ENCODE measurements at regions not wholly inside any gene's neighbourhood (a gene's known extent, or its start where the extent isn't known, plus 50 kb on each side); places are given as distances from the start of the nearest gene placed in this dataset.

DNA sequence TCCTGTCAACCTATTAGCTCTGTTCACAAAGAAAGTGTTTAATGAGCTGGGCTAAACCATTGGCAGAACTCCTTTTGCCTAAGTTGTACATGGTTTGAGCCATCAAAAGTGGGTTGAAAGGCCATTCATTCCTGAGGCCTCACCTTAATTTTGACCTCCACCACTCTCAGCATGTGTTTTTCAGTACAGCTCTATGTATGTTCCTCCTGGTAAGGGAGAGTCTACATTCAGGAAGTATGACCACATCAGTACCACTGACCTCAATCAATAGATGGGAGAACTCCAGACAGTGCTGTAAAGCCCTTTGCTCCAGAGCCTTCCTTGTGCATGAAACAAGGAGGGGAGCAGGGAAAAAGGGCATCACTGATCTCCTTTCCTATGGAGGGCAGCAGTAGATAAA, 87.8 kb upstream of the CARD18 start:
- no peak overlapping the region for H3K9ac ChIP-seq (ENCODE audit: low read depth, low read length, poor library complexity, severe bottlenecking)
- peaks cover 4% of the 10 kb centered on the region for H3K27me3 ChIP-seq (ENCODE audit: insufficient read depth, low read length, poor library complexity, severe bottlenecking)
- H4K20me1 ChIP-seq (ENCODE audit: insufficient read depth, low read length, poor library complexity, severe bottlenecking), result no peaks in the 10 kb centered on the region
- TF ChIP-seq, protein P1, sequence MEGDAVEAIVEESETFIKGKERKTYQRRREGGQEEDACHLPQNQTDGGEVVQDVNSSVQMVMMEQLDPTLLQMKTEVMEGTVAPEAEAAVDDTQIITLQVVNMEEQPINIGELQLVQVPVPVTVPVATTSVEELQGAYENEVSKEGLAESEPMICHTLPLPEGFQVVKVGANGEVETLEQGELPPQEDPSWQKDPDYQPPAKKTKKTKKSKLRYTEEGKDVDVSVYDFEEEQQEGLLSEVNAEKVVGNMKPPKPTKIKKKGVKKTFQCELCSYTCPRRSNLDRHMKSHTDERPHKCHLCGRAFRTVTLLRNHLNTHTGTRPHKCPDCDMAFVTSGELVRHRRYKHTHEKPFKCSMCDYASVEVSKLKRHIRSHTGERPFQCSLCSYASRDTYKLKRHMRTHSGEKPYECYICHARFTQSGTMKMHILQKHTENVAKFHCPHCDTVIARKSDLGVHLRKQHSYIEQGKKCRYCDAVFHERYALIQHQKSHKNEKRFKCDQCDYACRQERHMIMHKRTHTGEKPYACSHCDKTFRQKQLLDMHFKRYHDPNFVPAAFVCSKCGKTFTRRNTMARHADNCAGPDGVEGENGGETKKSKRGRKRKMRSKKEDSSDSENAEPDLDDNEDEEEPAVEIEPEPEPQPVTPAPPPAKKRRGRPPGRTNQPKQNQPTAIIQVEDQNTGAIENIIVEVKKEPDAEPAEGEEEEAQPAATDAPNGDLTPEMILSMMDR (conservative IDR thresholded peaks at IDR 0.05; ENCODE audit: low read length), result no peak
- no peak for TF ChIP-seq EZH2phosphoT487 (IDR thresholded peaks at IDR 0.05; ENCODE audit: borderline replicate concordance)
- H3K4me2 ChIP-seq (ENCODE audit: low read depth, low read length, poor library complexity, severe bottlenecking), result no peak overlapping the region
- H3K4me3 ChIP-seq (ENCODE audit: low read length, poor library complexity, severe bottlenecking), result no peak overlapping the region
- H3K79me2 ChIP-seq (ENCODE audit: insufficient read depth, low read length), result no peaks in the 10 kb centered on the region
- H3K9me2 ChIP-seq (replicated peaks; ENCODE audit: low read depth, low read length), result no peaks in the 10 kb centered on the region
- H3K36me3 ChIP-seq (ENCODE audit: insufficient read depth, low read length), result no peaks in the 10 kb centered on the region
- no peaks in the 10 kb centered on the region for H3F3A ChIP-seq (ENCODE audit: low read depth)
- H2AFZ ChIP-seq (ENCODE audit: low read length), result no peak overlapping the region
- peaks cover 3% of the 10 kb centered on the region for H3K4me1 ChIP-seq (ENCODE audit: insufficient read depth, low read length, poor library complexity, severe bottlenecking)
- no peaks in the 10 kb centered on the region for H3K9me3 ChIP-seq (ENCODE audit: insufficient read depth, low read depth, low read length)

DNA sequence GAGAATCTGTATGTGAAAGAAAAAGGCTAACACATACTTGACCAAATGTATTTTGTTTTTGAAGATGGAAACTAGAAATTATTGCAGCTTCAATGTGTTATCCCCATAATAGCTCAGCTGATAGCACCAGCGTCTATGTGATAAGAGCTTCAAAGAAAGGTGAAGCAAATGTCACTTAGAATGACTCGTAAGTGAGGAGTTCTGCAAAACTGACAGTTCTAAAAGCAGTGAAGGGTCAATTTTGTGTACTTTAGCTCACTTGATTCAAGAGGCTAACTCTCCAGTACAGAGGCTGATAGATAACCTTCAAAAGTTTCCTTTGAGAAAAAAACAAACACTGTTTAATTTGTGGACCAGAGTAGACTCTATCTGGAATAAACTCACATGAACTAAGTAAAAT, 87.2 kb upstream of the CARD18 start:
- no peaks in the 10 kb centered on the region for H4K20me1 ChIP-seq (ENCODE audit: insufficient read depth, low read length, poor library complexity, severe bottlenecking)

DNA sequence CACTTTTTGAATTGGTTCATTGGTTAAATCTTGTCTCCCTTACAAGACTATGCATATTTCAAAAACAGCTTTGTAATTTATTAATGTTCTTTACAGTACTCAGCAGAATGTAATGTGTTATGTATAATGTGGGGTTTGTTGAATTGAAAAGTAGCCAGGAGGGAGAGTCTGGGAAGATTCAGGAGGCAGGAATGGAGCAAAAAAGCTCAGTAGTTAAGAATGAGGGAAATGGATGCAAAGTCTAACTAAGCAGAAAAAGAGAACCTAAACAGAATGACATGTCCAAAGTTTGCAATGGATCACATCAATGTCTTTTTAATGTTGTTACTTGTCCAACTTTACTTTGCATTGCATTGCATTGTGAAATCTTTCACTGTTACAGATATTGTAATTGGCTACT, 86.5 kb upstream of the CARD18 start:
- Histone ChIP-seq H2AFZ (ENCODE audit: low read length) (no peak overlapping the region), H3K4me1 (ENCODE audit: insufficient read depth, low read length, poor library complexity, severe bottlenecking) (peaks cover 3% of the 10 kb centered on the region), H3K79me2 (ENCODE audit: insufficient read depth, low read length) (no peaks in the 10 kb centered on the region), H3K4me3 (ENCODE audit: low read length, poor library complexity, severe bottlenecking) (no peak overlapping the region), H3K9me2 (replicated peaks; ENCODE audit: low read depth, low read length) (no peaks in the 10 kb centered on the region), H3K36me3 (ENCODE audit: insufficient read depth, low read length) (no peaks in the 10 kb centered on the region), H3K27me3 (ENCODE audit: insufficient read depth, low read length, poor library complexity, severe bottlenecking) (peaks cover 4% of the 10 kb centered on the region), H3K4me2 (ENCODE audit: low read depth, low read length, poor library complexity, severe bottlenecking) (no peak overlapping the region), H3K9ac (ENCODE audit: low read depth, low read length, poor library complexity, severe bottlenecking) (no peak overlapping the region), H3F3A (ENCODE audit: low read depth) (no peaks in the 10 kb centered on the region), H3K9me3 (ENCODE audit: insufficient read depth, low read depth, low read length) (no peaks in the 10 kb centered on the region), H4K20me1 (ENCODE audit: insufficient read depth, low read length, poor library complexity, severe bottlenecking) (no peaks in the 10 kb centered on the region)
- TF ChIP-seq, protein P1 (conservative IDR thresholded peaks at IDR 0.05; ENCODE audit: low read length), result no peak
- no peak for TF ChIP-seq EZH2phosphoT487 (IDR thresholded peaks at IDR 0.05; ENCODE audit: borderline replicate concordance)

More for the DNA sequence above, 87.2 kb upstream of the CARD18 start:
- Histone ChIP-seq H3K9ac (ENCODE audit: low read depth, low read length, poor library complexity, severe bottlenecking) (no peak overlapping the region), H3K4me2 (ENCODE audit: low read depth, low read length, poor library complexity, severe bottlenecking) (no peak overlapping the region), H3K4me3 (ENCODE audit: low read length, poor library complexity, severe bottlenecking) (no peak overlapping the region), H3K4me1 (ENCODE audit: insufficient read depth, low read length, poor library complexity, severe bottlenecking) (peaks cover 3% of the 10 kb centered on the region), H3F3A (ENCODE audit: low read depth) (no peaks in the 10 kb centered on the region), H3K9me3 (ENCODE audit: insufficient read depth, low read depth, low read length) (no peaks in the 10 kb centered on the region), H3K79me2 (ENCODE audit: insufficient read depth, low read length) (no peaks in the 10 kb centered on the region), H3K36me3 (ENCODE audit: insufficient read depth, low read length) (no peaks in the 10 kb centered on the region), H3K27me3 (ENCODE audit: insufficient read depth, low read length, poor library complexity, severe bottlenecking) (peaks cover 4% of the 10 kb centered on the region), H3K9me2 (replicated peaks; ENCODE audit: low read depth, low read length) (no peaks in the 10 kb centered on the region), H2AFZ (ENCODE audit: low read length) (no peak overlapping the region)
- no peak for TF ChIP-seq EZH2phosphoT487 (IDR thresholded peaks at IDR 0.05; ENCODE audit: borderline replicate concordance)
- TF ChIP-seq, protein P1 (conservative IDR thresholded peaks at IDR 0.05; ENCODE audit: low read length), result no peak
